ENCODE measurements at regions not wholly inside any gene's neighbourhood (a gene's known extent, or its start where the extent isn't known, plus 50 kb on each side); places are given as distances from the start of the nearest gene placed in this dataset.

- POLR2A ChIA-PET: no interaction called here
- DNase-seq (ENCODE audit: extremely low spot score): no peak
- TF ChIP-seq PKNOX1 (IDR thresholded peaks at IDR 0.05) (no peak), CTBP1 (IDR thresholded peaks at IDR 0.05; ENCODE audit: borderline replicate concordance) (no peak), ZNF384 (IDR thresholded peaks at IDR 0.05) (no peak), FOXA1 (IDR thresholded peaks at IDR 0.05) (no peak), SP1 (IDR thresholded peaks at IDR 0.05) (no peak), L3MBTL2 (conservative IDR thresholded peaks at IDR 0.05) (no peak), NFRKB (IDR thresholded peaks at IDR 0.05) (no peak), BHLHE40 (IDR thresholded peaks at IDR 0.05; ENCODE audit: borderline replicate concordance) (no peak), TARDBP (IDR thresholded peaks at IDR 0.05) (no peak), FOXM1 (IDR thresholded peaks at IDR 0.05; ENCODE audit: borderline replicate concordance) (no peak), HDGF (IDR thresholded peaks at IDR 0.05; ENCODE audit: borderline replicate concordance) (no peak), FOXK2 (IDR thresholded peaks at IDR 0.05) (no peak), SUZ12 (IDR thresholded peaks at IDR 0.05) (no peak), ARNT (IDR thresholded peaks at IDR 0.05) (no peak), LEF1 (IDR thresholded peaks at IDR 0.05; ENCODE audit: borderline replicate concordance) (no peak)
- CTCF ChIA-PET: no interaction called here
These were observed 57.6 kb upstream of the EEF1E1 start for GRCh38 chr6:8159966-8160365.

- TF ChIP-seq PKNOX1 (IDR thresholded peaks at IDR 0.05) (no peak), HDGF (IDR thresholded peaks at IDR 0.05; ENCODE audit: borderline replicate concordance) (no peak), CTBP1 (IDR thresholded peaks at IDR 0.05; ENCODE audit: borderline replicate concordance) (no peak), ZNF384 (IDR thresholded peaks at IDR 0.05) (no peak), SUZ12 (IDR thresholded peaks at IDR 0.05) (no peak), FOXK2 (IDR thresholded peaks at IDR 0.05) (no peak), ELF4 (IDR thresholded peaks at IDR 0.05) (no peak), BHLHE40 (IDR thresholded peaks at IDR 0.05; ENCODE audit: borderline replicate concordance) (no peak), L3MBTL2 (conservative IDR thresholded peaks at IDR 0.05) (no peak), LEF1 (IDR thresholded peaks at IDR 0.05; ENCODE audit: borderline replicate concordance) (no peak), FOXM1 (IDR thresholded peaks at IDR 0.05; ENCODE audit: borderline replicate concordance) (no peak), TARDBP (IDR thresholded peaks at IDR 0.05) (no peak), NFRKB (IDR thresholded peaks at IDR 0.05) (no peak), FOXA1 (IDR thresholded peaks at IDR 0.05) (no peak), ARNT (IDR thresholded peaks at IDR 0.05) (no peak), SP1 (IDR thresholded peaks at IDR 0.05) (no peak)
- ChIA-PET CTCF (no interaction called here), POLR2A (no interaction called here)
- no peak for DNase-seq (ENCODE audit: extremely low spot score)
These were observed 55.5 kb upstream of the EEF1E1 start for GRCh38 chr6:8157839-8158238.

GRCh38 chr6:8155259-8156012 is 53.1 kb upstream of the EEF1E1 start:
- POLR2A ChIA-PET: no interaction called here
- no peak for DNase-seq (ENCODE audit: extremely low spot score)
- TF ChIP-seq CTBP1 (IDR thresholded peaks at IDR 0.05; ENCODE audit: borderline replicate concordance): no peak
- no peak for TF ChIP-seq NFRKB (IDR thresholded peaks at IDR 0.05)
- TF ChIP-seq FOXK2 (IDR thresholded peaks at IDR 0.05): no peak
- no peak for TF ChIP-seq FOXA1 (IDR thresholded peaks at IDR 0.05)
- TF ChIP-seq L3MBTL2 (conservative IDR thresholded peaks at IDR 0.05): no peak
- no peak for TF ChIP-seq HDGF (IDR thresholded peaks at IDR 0.05; ENCODE audit: borderline replicate concordance)
- no peak for TF ChIP-seq BHLHE40 (IDR thresholded peaks at IDR 0.05; ENCODE audit: borderline replicate concordance)
- no peak for TF ChIP-seq TARDBP (IDR thresholded peaks at IDR 0.05)
- no peak for TF ChIP-seq SP1 (IDR thresholded peaks at IDR 0.05)
- no peak for TF ChIP-seq ELF4 (IDR thresholded peaks at IDR 0.05)
- TF ChIP-seq LEF1 (IDR thresholded peaks at IDR 0.05; ENCODE audit: borderline replicate concordance): no peak
- TF ChIP-seq SUZ12 (IDR thresholded peaks at IDR 0.05): no peak
- TF ChIP-seq ARNT (IDR thresholded peaks at IDR 0.05): no peak
- TF ChIP-seq PKNOX1 (IDR thresholded peaks at IDR 0.05): no peak
- TF ChIP-seq FOXM1 (IDR thresholded peaks at IDR 0.05; ENCODE audit: borderline replicate concordance): no peak
- no peak for TF ChIP-seq ZNF384 (IDR thresholded peaks at IDR 0.05)
- CTCF ChIA-PET: interaction anchor here (0.9 kb wide), 1 partner anchor 64 kb away, joined by 3 read pairs; no protein-coding TSS in a partner anchor

All from HEK293T (cell line).